GM12891 (cell line): ENCODE measurements at regions not wholly inside any gene's neighbourhood (a gene's known extent, or its start where the extent isn't known, plus 50 kb on each side); places are given as distances from the start of the nearest gene placed in this dataset.

Source experiments
- POLR2A ChIP-seq: IDR thresholded peaks from 2 replicates; pipeline ENCODE4 v1.6.1; 2011; ENCODE audit warnings: low read depth, low read length, control low read depth
- POLR2AphosphoS5 ChIP-seq: IDR thresholded peaks from 2 replicates; pipeline ENCODE4 v1.6.1; 2011; ENCODE audit warnings: low read depth, low read length, control low read depth
- POU2F2 ChIP-seq: IDR thresholded peaks from 2 replicates; pipeline ENCODE4 v1.6.1; 2011; ENCODE audit warnings: low read depth, mild to moderate bottlenecking, control low read depth, low read length, moderate library complexity
- SPI1 ChIP-seq: IDR thresholded peaks from 2 replicates; pipeline ENCODE4 v1.6.1; 2011; ENCODE audit warnings: low read depth, low read length, control low read depth
- TAF1 ChIP-seq: IDR thresholded peaks from 2 replicates; pipeline ENCODE4 v1.6.1; 2011; ENCODE audit warnings: low read depth, low read length, control low read depth

- TF ChIP-seq POLR2AphosphoS5 (no peak), POLR2A (no peak), TAF1 (no peak), SPI1 (no peak), POU2F2 (no peak)
Measured at GRCh38 chr15:93348711-93349545, 259.9 kb upstream of the RGMA start.
